ENCODE measurements at regions not wholly inside any gene's neighbourhood (a gene's known extent, or its start where the extent isn't known, plus 50 kb on each side); places are given as distances from the start of the nearest gene placed in this dataset.

GRCh38 chr18:30378097-30378496, 664.4 kb downstream of the DSC3 start:
- no peak for TF ChIP-seq CTCF (IDR thresholded peaks at IDR 0.05)
- TF ChIP-seq EZH2phosphoT487 (IDR thresholded peaks at IDR 0.05) = no peak
